ENCODE measurements at regions not wholly inside any gene's neighbourhood (a gene's known extent, or its start where the extent isn't known, plus 50 kb on each side); places are given as distances from the start of the nearest gene placed in this dataset.
"Not testable (repeated sequence)": the region's sequence is repeated elsewhere in the genome, so short reads cannot be mapped to it uniquely, and the experiment has no call there.

- no peaks in the 10 kb centered on the region for H3K4me1 ChIP-seq
- H3K27ac ChIP-seq, result no peak overlapping the region
- ATAC-seq (ENCODE audit: low FRiP score in 2 of 2) (no peak), DNase-seq (no peak)
- no peaks in the 10 kb centered on the region for H3K9me3 ChIP-seq
- no peak overlapping the region for H3K4me3 ChIP-seq
- H3K36me3 ChIP-seq, result no peaks in the 10 kb centered on the region
- WGBS, 2 donors, result 68 to 74% methylated on average over 2 of the region's 2 CpGs
- no peaks in the 10 kb centered on the region for H3K27me3 ChIP-seq
- TF ChIP-seq POLR2A (IDR thresholded peaks at IDR 0.05) (no peak), EP300 (IDR thresholded peaks at IDR 0.05) (no peak), POLR2AphosphoS5 (IDR thresholded peaks at IDR 0.05) (no peak)
- TF ChIP-seq, protein P1, sequence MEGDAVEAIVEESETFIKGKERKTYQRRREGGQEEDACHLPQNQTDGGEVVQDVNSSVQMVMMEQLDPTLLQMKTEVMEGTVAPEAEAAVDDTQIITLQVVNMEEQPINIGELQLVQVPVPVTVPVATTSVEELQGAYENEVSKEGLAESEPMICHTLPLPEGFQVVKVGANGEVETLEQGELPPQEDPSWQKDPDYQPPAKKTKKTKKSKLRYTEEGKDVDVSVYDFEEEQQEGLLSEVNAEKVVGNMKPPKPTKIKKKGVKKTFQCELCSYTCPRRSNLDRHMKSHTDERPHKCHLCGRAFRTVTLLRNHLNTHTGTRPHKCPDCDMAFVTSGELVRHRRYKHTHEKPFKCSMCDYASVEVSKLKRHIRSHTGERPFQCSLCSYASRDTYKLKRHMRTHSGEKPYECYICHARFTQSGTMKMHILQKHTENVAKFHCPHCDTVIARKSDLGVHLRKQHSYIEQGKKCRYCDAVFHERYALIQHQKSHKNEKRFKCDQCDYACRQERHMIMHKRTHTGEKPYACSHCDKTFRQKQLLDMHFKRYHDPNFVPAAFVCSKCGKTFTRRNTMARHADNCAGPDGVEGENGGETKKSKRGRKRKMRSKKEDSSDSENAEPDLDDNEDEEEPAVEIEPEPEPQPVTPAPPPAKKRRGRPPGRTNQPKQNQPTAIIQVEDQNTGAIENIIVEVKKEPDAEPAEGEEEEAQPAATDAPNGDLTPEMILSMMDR (IDR thresholded peaks at IDR 0.05), result no peak
These were observed 1015.1 kb downstream of the EPHA7 start for GRCh38 chr6:92404281-92404680.

GRCh38 chr6:92399911-92400310 lies 1019.4 kb downstream of the EPHA7 start:
- no peak for ATAC-seq (ENCODE audit: low FRiP score in 2 of 2)
- Histone ChIP-seq H3K9me3 (no peaks in the 10 kb centered on the region), H3K4me1 (no peaks in the 10 kb centered on the region), H3K27ac (no peak overlapping the region), H3K27me3 (no peaks in the 10 kb centered on the region), H3K4me3 (no peak overlapping the region), H3K36me3 (no peaks in the 10 kb centered on the region)
- DNase-seq, result no peak
- TF ChIP-seq EP300 (IDR thresholded peaks at IDR 0.05) (no peak), POLR2A (IDR thresholded peaks at IDR 0.05) (no peak), POLR2AphosphoS5 (IDR thresholded peaks at IDR 0.05) (no peak)
- TF ChIP-seq, protein P1 (IDR thresholded peaks at IDR 0.05), result no peak
- WGBS, 2 donors, result 61 to 65% methylated on average over 2 of the region's 2 CpGs

DNA sequence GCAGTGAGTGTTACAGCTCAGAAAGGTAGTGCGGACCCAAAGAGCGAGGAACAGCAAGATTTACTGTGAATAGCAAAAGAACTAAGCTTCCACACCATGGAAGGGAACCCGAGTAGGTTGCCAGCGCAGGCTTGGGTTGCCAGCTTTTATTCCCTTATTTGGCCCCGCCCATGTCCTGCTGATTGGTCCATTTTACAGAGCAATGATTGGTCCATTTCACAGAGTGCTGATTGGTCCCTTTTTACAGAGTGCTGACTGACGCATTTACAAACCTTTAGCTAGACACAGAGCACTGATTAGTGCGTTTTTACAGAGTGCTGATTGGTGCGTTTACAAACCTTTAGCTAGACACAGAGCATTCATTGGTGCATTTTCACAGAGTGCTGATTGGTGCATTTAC lies 1030.7 kb downstream of the EPHA7 start:
- H3K4me1 ChIP-seq; H3K4me3 ChIP-seq; H3K36me3 ChIP-seq; H3K27me3 ChIP-seq; H3K9me3 ChIP-seq; ATAC-seq (ENCODE audit: low FRiP score in 2 of 2); H3K27ac ChIP-seq; DNase-seq: not testable (repeated sequence)
- WGBS, 2 donors, result 93 to 96% methylated on average over 5 to 8 of the region's 8 CpGs

- WGBS, 2 donors, result 83 to 88% methylated on average over 2 of the region's 2 CpGs
- no peaks in the 10 kb centered on the region for H3K4me1 ChIP-seq
- no peak overlapping the region for H3K27ac ChIP-seq
- ATAC-seq (ENCODE audit: low FRiP score in 2 of 2) (no peak), DNase-seq (no peak)
- H3K4me3 ChIP-seq, result no peak overlapping the region
- no peaks in the 10 kb centered on the region for H3K36me3 ChIP-seq
- TF ChIP-seq, protein P1 (IDR thresholded peaks at IDR 0.05), result no peak
- no peaks in the 10 kb centered on the region for H3K27me3 ChIP-seq
- no peaks in the 10 kb centered on the region for H3K9me3 ChIP-seq
These were observed 1038.4 kb downstream of the EPHA7 start for GRCh38 chr6:92380803-92381601.

DNA sequence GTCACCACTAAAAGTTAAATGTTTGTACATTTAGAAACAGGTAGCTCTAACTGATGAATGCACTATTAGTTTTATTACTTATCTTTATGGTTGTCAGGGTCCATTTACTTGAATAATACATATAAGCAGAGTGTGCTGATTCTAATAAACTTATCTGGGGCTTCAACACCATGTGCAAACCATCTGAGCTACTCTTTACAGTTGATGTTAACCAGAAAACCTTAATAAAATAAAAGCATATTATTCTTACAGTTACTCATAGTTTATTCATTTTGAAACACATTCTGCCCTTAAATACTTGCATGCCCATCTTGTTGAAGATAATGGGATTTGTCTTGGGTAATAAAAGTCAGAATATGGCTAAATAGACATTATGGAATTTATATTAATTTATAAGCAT lies 1042.2 kb downstream of the EPHA7 start:
- no peak overlapping the region for H3K27ac ChIP-seq
- no peaks in the 10 kb centered on the region for H3K4me1 ChIP-seq
- ATAC-seq (ENCODE audit: low FRiP score in 2 of 2) (no peak), DNase-seq (no peak)
- no peaks in the 10 kb centered on the region for H3K36me3 ChIP-seq
- H3K9me3 ChIP-seq, result no peaks in the 10 kb centered on the region
- no peak overlapping the region for H3K4me3 ChIP-seq
- no peaks in the 10 kb centered on the region for H3K27me3 ChIP-seq
- TF ChIP-seq POLR2AphosphoS5 (IDR thresholded peaks at IDR 0.05) (no peak), EP300 (IDR thresholded peaks at IDR 0.05) (no peak), POLR2A (IDR thresholded peaks at IDR 0.05) (no peak)
- TF ChIP-seq, protein P1 (IDR thresholded peaks at IDR 0.05), result no peak

All from upper lobe of left lung (tissue), 6 donors.